Keratinocyte (primary cell): ENCODE measurements at regions not wholly inside any gene's neighbourhood (a gene's known extent, or its start where the extent isn't known, plus 50 kb on each side); places are given as distances from the start of the nearest gene placed in this dataset.

Source experiments
- DNase-seq: peaks from one replicate; pipeline ENCODE4 v3.0.0-alpha.2; 2011; ENCODE audit warnings: low read depth, missing footprints, low spot score
- FAIRE-seq: peaks from 2 replicates; lab custom pipeline; 2011; peaks lifted over from hg19 to GRCh38; lab: Jason Lieb, UNC
- H2AFZ ChIP-seq: 2 replicates; pipeline ENCODE4 v1.6.0; 2012; ENCODE audit warnings: low read length, control low read depth, inconsistent platforms; ENCODE audit not compliant: control insufficient read depth
- H3K27ac ChIP-seq: 2 replicates; pipeline ENCODE4 v1.5.1; 2011; ENCODE audit warnings: low read length; ENCODE audit not compliant: control insufficient read depth, insufficient read depth
- H3K27me3 ChIP-seq: 3 replicates; pipeline ENCODE4 v1.6.0; 2011; ENCODE audit warnings: low read length; ENCODE audit not compliant: control insufficient read depth, insufficient read depth; ENCODE audit errors: extremely low read depth
- H3K36me3 ChIP-seq, 2 experiments: 2 replicates in 1 of 2; 3 replicates in 1 of 2; pipeline ENCODE4 v1.5.1; 2011; ENCODE audit warnings: low read length in 2 of 2, mild to moderate bottlenecking in 1 of 2; ENCODE audit not compliant: control insufficient read depth in 2 of 2, insufficient read depth in 2 of 2; ENCODE audit errors: extremely low read depth in 1 of 2
- H3K4me1 ChIP-seq: 3 replicates; pipeline ENCODE4 v1.5.1; 2011; ENCODE audit warnings: low read length; ENCODE audit not compliant: control insufficient read depth, insufficient read depth; ENCODE audit errors: extremely low read depth
- H3K4me2 ChIP-seq: 3 replicates; pipeline ENCODE4 v1.6.0; 2011; ENCODE audit warnings: low read depth, low read length; ENCODE audit not compliant: control insufficient read depth, insufficient read depth; ENCODE audit errors: extremely low read depth
- H3K4me3 ChIP-seq, 3 experiments: fragments of 200-600 bp in 1 of 3; sonication (generic) in 1 of 3; 2 replicates in 2 of 3; 3 replicates in 1 of 3; pipeline ENCODE4 v1.5.1; 2011 to 2016; ENCODE audit warnings: low read length in 3 of 3, mild to moderate bottlenecking in 3 of 3, control low read depth in 2 of 3, inconsistent platforms in 1 of 3, low read depth in 1 of 3, mixed read lengths in 1 of 3, mixed run types in 1 of 3, moderate library complexity in 1 of 3; ENCODE audit not compliant: control insufficient read depth in 2 of 3, insufficient read depth in 2 of 3; ENCODE audit errors: extremely low read depth in 1 of 3
- H3K79me2 ChIP-seq: 2 replicates; pipeline ENCODE4 v1.6.0; 2012; ENCODE audit warnings: low read length; ENCODE audit not compliant: control insufficient read depth, insufficient read depth
- H3K9ac ChIP-seq: 3 replicates; pipeline ENCODE4 v1.6.0; 2011; ENCODE audit warnings: low read length; ENCODE audit not compliant: control insufficient read depth, insufficient read depth; ENCODE audit errors: extremely low read depth
- H3K9me1 ChIP-seq: 3 replicates; pipeline ENCODE4 v1.6.0; 2011; ENCODE audit warnings: low read length; ENCODE audit not compliant: control insufficient read depth, insufficient read depth; ENCODE audit errors: extremely low read depth
- H3K9me3 ChIP-seq: 2 replicates; pipeline ENCODE4 v1.5.1; 2012; ENCODE audit warnings: low read depth, low read length; ENCODE audit not compliant: control insufficient read depth
- H4K20me1 ChIP-seq: 3 replicates; pipeline ENCODE4 v1.6.0; 2011; ENCODE audit warnings: low read length; ENCODE audit not compliant: control insufficient read depth, insufficient read depth; ENCODE audit errors: extremely low read depth
- EZH2 ChIP-seq: IDR thresholded peaks from one replicate; pipeline ENCODE4 v1.6.1; 2012; ENCODE audit warnings: inconsistent platforms, mild to moderate bottlenecking, low read length, moderate library complexity
- dilution Hi-C: fragments of 300-500 bp; cut with MboI; formaldehyde crosslinking; loops from one replicate; pipeline ENCODE4 v1.7.0; 2020; ENCODE audit warnings: low sequenced_read_pairs; ENCODE audit not compliant: extremely low pct_ligation_motif_present
- TF ChIP-seq, protein P1 (sequence below), 3 experiments: IDR thresholded peaks in 1 of 3; conservative IDR thresholded peaks in 1 of 3; optimal IDR thresholded peaks in 1 of 3; 2 replicates in 2 of 3; 3 replicates in 1 of 3; pipeline versions ENCODE3 to v1.5.1; 2011; ENCODE audit warnings: low read length in 3 of 3, mild to moderate bottlenecking in 3 of 3, moderate library complexity in 2 of 3, control low read depth in 1 of 3, inconsistent platforms in 1 of 3; ENCODE audit not compliant: insufficient read depth in 2 of 3; ENCODE audit errors: extremely low read depth in 1 of 3

DNA sequence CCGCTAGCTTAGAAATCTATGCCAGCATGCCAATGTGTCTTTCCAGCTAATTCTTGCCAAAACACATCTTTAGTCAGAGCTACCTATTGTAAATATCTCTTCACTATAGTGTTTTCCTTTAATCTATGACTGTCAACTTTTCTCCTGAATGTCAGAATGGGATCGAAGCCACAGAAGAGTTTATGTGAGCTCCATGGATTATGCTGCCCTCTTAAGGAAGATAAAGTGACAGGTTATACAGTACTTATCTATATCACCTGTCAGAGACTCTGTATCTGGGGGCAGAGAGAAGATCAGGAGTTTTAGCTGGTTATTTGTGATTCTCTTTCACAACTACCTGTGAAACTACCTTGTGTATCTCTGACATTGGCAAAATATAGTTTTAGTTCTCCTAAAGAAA, 204.3 kb upstream of the SEL1L start:
- H3K9me3 ChIP-seq, result no peaks in the 10 kb centered on the region
- FAIRE-seq (no peak), DNase-seq (no peak)
- H3K36me3 ChIP-seq, result no peaks in the 10 kb centered on the region
- H3K4me1 ChIP-seq, result no peaks in the 10 kb centered on the region
- H2AFZ ChIP-seq, result no peak overlapping the region
- no peaks in the 10 kb centered on the region for H3K27me3 ChIP-seq
- no peak overlapping the region for H3K4me3 ChIP-seq
- H4K20me1 ChIP-seq, result no peaks in the 10 kb centered on the region
- H3K79me2 ChIP-seq, result no peaks in the 10 kb centered on the region
- no peak overlapping the region for H3K4me2 ChIP-seq
- H3K27ac ChIP-seq, result no peak overlapping the region
- H3K9ac ChIP-seq, result no peak overlapping the region
- no peaks in the 10 kb centered on the region for H3K9me1 ChIP-seq
- dilution Hi-C loops, result no loop called here
- TF ChIP-seq, protein P1, sequence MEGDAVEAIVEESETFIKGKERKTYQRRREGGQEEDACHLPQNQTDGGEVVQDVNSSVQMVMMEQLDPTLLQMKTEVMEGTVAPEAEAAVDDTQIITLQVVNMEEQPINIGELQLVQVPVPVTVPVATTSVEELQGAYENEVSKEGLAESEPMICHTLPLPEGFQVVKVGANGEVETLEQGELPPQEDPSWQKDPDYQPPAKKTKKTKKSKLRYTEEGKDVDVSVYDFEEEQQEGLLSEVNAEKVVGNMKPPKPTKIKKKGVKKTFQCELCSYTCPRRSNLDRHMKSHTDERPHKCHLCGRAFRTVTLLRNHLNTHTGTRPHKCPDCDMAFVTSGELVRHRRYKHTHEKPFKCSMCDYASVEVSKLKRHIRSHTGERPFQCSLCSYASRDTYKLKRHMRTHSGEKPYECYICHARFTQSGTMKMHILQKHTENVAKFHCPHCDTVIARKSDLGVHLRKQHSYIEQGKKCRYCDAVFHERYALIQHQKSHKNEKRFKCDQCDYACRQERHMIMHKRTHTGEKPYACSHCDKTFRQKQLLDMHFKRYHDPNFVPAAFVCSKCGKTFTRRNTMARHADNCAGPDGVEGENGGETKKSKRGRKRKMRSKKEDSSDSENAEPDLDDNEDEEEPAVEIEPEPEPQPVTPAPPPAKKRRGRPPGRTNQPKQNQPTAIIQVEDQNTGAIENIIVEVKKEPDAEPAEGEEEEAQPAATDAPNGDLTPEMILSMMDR (optimal IDR thresholded peaks at IDR 0.05 in 1 of 3, IDR thresholded peaks at IDR 0.05 in 1 of 3, conservative IDR thresholded peaks at IDR 0.05 in 1 of 3; ENCODE audit: extremely low read depth in 1 of 3, insufficient read depth in 2 of 3, low read length in 3 of 3), result no peak
- no peak for TF ChIP-seq EZH2

DNA sequence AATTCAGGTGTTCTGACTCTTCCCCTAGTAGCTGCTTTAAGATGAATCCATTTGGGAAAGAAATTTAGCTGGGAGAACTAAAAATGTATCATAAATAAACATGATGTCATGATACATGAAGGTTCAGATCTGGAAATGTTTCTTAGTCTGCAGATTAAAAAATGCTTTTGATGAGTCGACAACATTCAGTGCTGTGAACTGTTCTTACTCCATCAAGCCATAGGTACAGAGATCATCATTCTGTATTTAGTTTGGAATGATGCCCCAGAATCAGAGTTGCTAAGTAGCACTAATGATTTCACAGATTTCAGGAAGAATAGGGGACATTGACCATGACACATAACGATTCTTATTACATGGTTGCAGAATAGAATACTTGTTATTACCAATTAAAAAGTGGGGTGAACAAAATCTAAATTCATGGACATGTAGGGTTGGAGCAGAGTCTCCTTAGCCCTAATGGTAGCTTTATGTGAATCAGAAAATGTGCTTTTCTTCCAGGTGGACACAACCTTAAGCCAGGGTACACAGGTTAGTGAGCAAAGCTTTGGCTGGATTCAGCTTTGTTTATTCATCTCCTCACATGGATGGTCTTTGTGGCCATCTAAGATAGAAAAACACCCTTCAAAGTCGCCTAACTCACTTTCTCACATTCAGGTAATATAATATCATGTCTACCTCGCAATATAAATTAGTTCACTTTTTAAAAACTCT, 205.4 kb upstream of the SEL1L start:
- Histone ChIP-seq H3K79me2 (no peaks in the 10 kb centered on the region), H3K4me3 (no peak overlapping the region), H3K27me3 (no peaks in the 10 kb centered on the region), H3K9me1 (no peaks in the 10 kb centered on the region), H3K9me3 (no peaks in the 10 kb centered on the region), H4K20me1 (no peaks in the 10 kb centered on the region), H3K27ac (no peak overlapping the region), H2AFZ (no peak overlapping the region), H3K4me1 (no peaks in the 10 kb centered on the region), H3K36me3 (no peaks in the 10 kb centered on the region), H3K4me2 (no peak overlapping the region), H3K9ac (no peak overlapping the region)
- dilution Hi-C loops, result no loop called here
- FAIRE-seq (no peak), DNase-seq (no peak)
- TF ChIP-seq EZH2, result no peak
- TF ChIP-seq, protein P1 (optimal IDR thresholded peaks at IDR 0.05 in 1 of 3, IDR thresholded peaks at IDR 0.05 in 1 of 3, conservative IDR thresholded peaks at IDR 0.05 in 1 of 3; ENCODE audit: extremely low read depth in 1 of 3, insufficient read depth in 2 of 3, low read length in 3 of 3), result no peak
